ENCODE measurements at regions not wholly inside any gene's neighbourhood (a gene's known extent, or its start where the extent isn't known, plus 50 kb on each side); places are given as distances from the start of the nearest gene placed in this dataset.
"Not testable (repeated sequence)": the region's sequence is repeated elsewhere in the genome, so short reads cannot be mapped to it uniquely, and the experiment has no call there.

GRCh38 chr5:27996665-27997064 is 958.3 kb upstream of the CDH9 start:
- DNase-seq: no peak

GRCh38 chr5:27995867-27996266 is 957.5 kb upstream of the CDH9 start:
- DNase-seq: no peak

- DNase-seq: no peak
These were observed 939.9 kb upstream of the CDH9 start for GRCh38 chr5:27978322-27978721.

- DNase-seq: no peak
These were observed 930.8 kb upstream of the CDH9 start for GRCh38 chr5:27969157-27969556.

GRCh38 chr5:27963050-27963783 is 924.8 kb upstream of the CDH9 start:
- no peak for DNase-seq

GRCh38 chr5:27962198-27962597 is 923.8 kb upstream of the CDH9 start:
- no peak for DNase-seq

GRCh38 chr5:27947088-27947487 is 908.7 kb upstream of the CDH9 start:
- DNase-seq: no peak

GRCh38 chr5:27944471-27944870 is 906.1 kb upstream of the CDH9 start:
- DNase-seq: no peak

- DNase-seq: no peak
These were observed 900.6 kb upstream of the CDH9 start for GRCh38 chr5:27938989-27939388.

GRCh38 chr5:27928060-27928459 is 889.7 kb upstream of the CDH9 start:
- DNase-seq: no peak

- DNase-seq: no peak
These were observed 872.8 kb upstream of the CDH9 start for GRCh38 chr5:27911216-27911615.

- no peak for DNase-seq
These were observed 870.0 kb upstream of the CDH9 start for GRCh38 chr5:27908341-27908740.

- DNase-seq: no peak
These were observed 868.7 kb upstream of the CDH9 start for GRCh38 chr5:27906931-27907601.

- DNase-seq: no peak
These were observed 868.1 kb upstream of the CDH9 start for GRCh38 chr5:27906481-27906880.

GRCh38 chr5:27900761-27901160 is 862.4 kb upstream of the CDH9 start:
- DNase-seq: no peak

- DNase-seq: no peak
These were observed 837.7 kb upstream of the CDH9 start for GRCh38 chr5:27876071-27876470.

GRCh38 chr5:27875148-27875547 is 836.8 kb upstream of the CDH9 start:
- DNase-seq: no peak

- no peak for DNase-seq
These were observed 829.9 kb upstream of the CDH9 start for GRCh38 chr5:27868292-27868691.

GRCh38 chr5:27855491-27855890 is 817.1 kb upstream of the CDH9 start:
- DNase-seq: no peak

GRCh38 chr5:27854243-27854852 is 816.0 kb upstream of the CDH9 start:
- DNase-seq: no peak

- no peak for DNase-seq
These were observed 806.9 kb upstream of the CDH9 start for GRCh38 chr5:27845248-27845647.

GRCh38 chr5:27836704-27837103 is 798.3 kb upstream of the CDH9 start:
- not testable (repeated sequence) for DNase-seq

- DNase-seq: no peak
These were observed 794.5 kb upstream of the CDH9 start for GRCh38 chr5:27832886-27833285.

- DNase-seq: no peak
These were observed 792.2 kb upstream of the CDH9 start for GRCh38 chr5:27830546-27830945.

All from stimulated activated naive CD4-positive, alpha-beta T cell (primary cell).